ENCODE measurements at regions not wholly inside any gene's neighbourhood (a gene's known extent, or its start where the extent isn't known, plus 50 kb on each side); places are given as distances from the start of the nearest gene placed in this dataset.

- H3K27me3 ChIP-seq: no peaks in the 10 kb centered on the region
- no peaks in the 10 kb centered on the region for H3K9me3 ChIP-seq
- H3K27ac ChIP-seq: no peak overlapping the region
- H3K4me3 ChIP-seq: no peak overlapping the region
- WGBS: 93% methylated on average over 1 of the region's 1 CpG
- no peak for TF ChIP-seq EP300 (IDR thresholded peaks at IDR 0.05)
- TF ChIP-seq POLR2A (IDR thresholded peaks at IDR 0.05): no peak
- no peak for TF ChIP-seq POLR2AphosphoS5 (IDR thresholded peaks at IDR 0.05)
- TF ChIP-seq CTCF (IDR thresholded peaks at IDR 0.05): no peak
- H3K4me1 ChIP-seq: no peaks in the 10 kb centered on the region
- no peak for DNase-seq (ENCODE audit: low spot score in 2 of 2)
- no peaks in the 10 kb centered on the region for H3K36me3 ChIP-seq
Observed at GRCh38 chr4:60450054-60450453, 750.1 kb upstream of the ADGRL3 start.

- TF ChIP-seq POLR2AphosphoS5 (IDR thresholded peaks at IDR 0.05) (no peak), POLR2A (IDR thresholded peaks at IDR 0.05) (no peak), CTCF (IDR thresholded peaks at IDR 0.05) (no peak), EP300 (IDR thresholded peaks at IDR 0.05) (no peak)
- Histone ChIP-seq H3K9me3 (no peaks in the 10 kb centered on the region), H3K27me3 (no peaks in the 10 kb centered on the region), H3K4me3 (no peak overlapping the region), H3K36me3 (no peaks in the 10 kb centered on the region), H3K4me1 (no peaks in the 10 kb centered on the region), H3K27ac (no peak overlapping the region)
- no peak for DNase-seq (ENCODE audit: low spot score in 2 of 2)
Observed at GRCh38 chr4:60452266-60452665, 747.9 kb upstream of the ADGRL3 start.

- no peak overlapping the region for H3K27ac ChIP-seq
- no peak for DNase-seq (ENCODE audit: low spot score in 2 of 2)
- no peaks in the 10 kb centered on the region for H3K9me3 ChIP-seq
- no peak overlapping the region for H3K4me3 ChIP-seq
- no peaks in the 10 kb centered on the region for H3K27me3 ChIP-seq
- TF ChIP-seq POLR2A (IDR thresholded peaks at IDR 0.05) (no peak), EP300 (IDR thresholded peaks at IDR 0.05) (no peak), CTCF (IDR thresholded peaks at IDR 0.05) (no peak), POLR2AphosphoS5 (IDR thresholded peaks at IDR 0.05) (no peak)
- H3K36me3 ChIP-seq: no peaks in the 10 kb centered on the region
- H3K4me1 ChIP-seq: no peaks in the 10 kb centered on the region
- 91% methylated on average over 1 of the region's 1 CpG for WGBS
Observed at GRCh38 chr4:60455380-60455779, 744.7 kb upstream of the ADGRL3 start.

- 59% methylated on average over 1 of the region's 1 CpG for WGBS
Observed at GRCh38 chr4:60461551-60461950, 738.6 kb upstream of the ADGRL3 start.

GRCh38 chr4:60463857-60464502, 736.1 kb upstream of the ADGRL3 start:
- no peak overlapping the region for H3K4me3 ChIP-seq
- no peak for DNase-seq (ENCODE audit: low spot score in 2 of 2)
- H3K4me1 ChIP-seq: no peaks in the 10 kb centered on the region
- WGBS: 78% methylated on average over 4 of the region's 4 CpGs
- H3K36me3 ChIP-seq: no peaks in the 10 kb centered on the region
- no peaks in the 10 kb centered on the region for H3K9me3 ChIP-seq
- H3K27ac ChIP-seq: no peak overlapping the region
- H3K27me3 ChIP-seq: no peaks in the 10 kb centered on the region
- TF ChIP-seq EP300 (IDR thresholded peaks at IDR 0.05): no peak
- TF ChIP-seq CTCF (IDR thresholded peaks at IDR 0.05): no peak
- no peak for TF ChIP-seq POLR2A (IDR thresholded peaks at IDR 0.05)
- TF ChIP-seq POLR2AphosphoS5 (IDR thresholded peaks at IDR 0.05): no peak

More at GRCh38 chr4:60461551-60461950, 738.6 kb upstream of the ADGRL3 start:
- Histone ChIP-seq H3K27ac (no peak overlapping the region), H3K27me3 (no peaks in the 10 kb centered on the region), H3K4me3 (no peak overlapping the region), H3K4me1 (no peaks in the 10 kb centered on the region), H3K36me3 (no peaks in the 10 kb centered on the region), H3K9me3 (no peaks in the 10 kb centered on the region)
- DNase-seq (ENCODE audit: low spot score in 2 of 2): no peak
- TF ChIP-seq CTCF (IDR thresholded peaks at IDR 0.05) (no peak), POLR2AphosphoS5 (IDR thresholded peaks at IDR 0.05) (no peak), POLR2A (IDR thresholded peaks at IDR 0.05) (no peak), EP300 (IDR thresholded peaks at IDR 0.05) (no peak)
